ENCODE measurements at regions not wholly inside any gene's neighbourhood (a gene's known extent, or its start where the extent isn't known, plus 50 kb on each side); places are given as distances from the start of the nearest gene placed in this dataset.

DNA sequence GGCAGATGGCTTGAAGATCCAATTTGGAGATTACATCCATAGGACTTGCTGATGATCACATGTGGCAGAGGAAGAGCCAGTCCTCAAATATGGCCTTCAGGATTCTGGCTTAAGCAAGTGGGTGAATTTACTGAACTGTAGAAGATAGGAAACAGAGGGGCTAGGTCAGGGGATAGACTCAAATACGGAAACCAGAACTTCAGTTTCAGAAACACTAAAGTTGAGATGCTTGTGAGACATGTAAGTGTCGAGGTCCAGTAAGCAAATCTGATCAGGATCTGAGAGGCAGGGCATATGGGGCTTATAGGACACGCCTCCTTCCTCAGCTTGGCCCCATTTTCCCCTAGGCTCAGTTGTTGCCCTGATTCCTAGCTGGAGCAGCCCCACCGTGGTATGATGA, 107.7 kb downstream of the LBH start:
- no peak for DNase-seq (ENCODE audit: low read depth in 3 of 3)

DNA sequence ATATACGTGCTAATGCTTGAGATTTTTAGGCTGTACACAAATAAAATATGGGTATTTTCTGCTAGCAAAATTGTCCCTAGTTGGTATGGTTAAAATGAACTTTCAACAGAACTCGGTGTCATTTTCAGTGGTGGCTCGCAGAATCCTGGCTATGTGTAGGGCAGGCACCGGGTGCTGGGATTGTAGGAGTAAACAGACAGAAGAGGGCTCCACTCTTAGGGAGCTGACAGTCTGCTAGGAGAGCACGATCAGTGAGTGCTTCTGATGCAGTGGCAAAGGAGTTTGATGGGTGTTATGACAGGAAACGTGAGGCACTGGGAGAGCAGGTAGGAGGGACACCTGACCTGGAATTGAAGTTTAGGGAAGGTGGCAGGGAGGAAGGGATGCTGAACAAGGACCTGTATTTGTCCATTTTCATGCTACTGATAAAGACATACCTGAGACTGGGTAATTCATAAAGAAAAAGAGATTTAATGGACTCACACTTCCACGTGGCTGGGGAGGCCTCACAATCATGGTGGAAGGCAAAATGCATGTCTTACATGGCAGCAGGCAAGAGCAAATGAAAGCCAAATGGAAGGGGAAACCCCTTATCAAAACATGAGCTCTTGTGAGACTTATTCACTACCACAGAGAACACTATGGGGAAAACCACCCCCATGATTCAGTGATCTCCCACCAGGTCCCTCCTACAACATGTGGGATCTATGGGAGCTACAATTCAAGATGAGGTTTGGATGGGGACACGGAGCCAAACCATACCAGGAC, 105.4 kb upstream of the LCLAT1 start:
- DNase-seq (ENCODE audit: low read depth in 3 of 3): no peak

DNA sequence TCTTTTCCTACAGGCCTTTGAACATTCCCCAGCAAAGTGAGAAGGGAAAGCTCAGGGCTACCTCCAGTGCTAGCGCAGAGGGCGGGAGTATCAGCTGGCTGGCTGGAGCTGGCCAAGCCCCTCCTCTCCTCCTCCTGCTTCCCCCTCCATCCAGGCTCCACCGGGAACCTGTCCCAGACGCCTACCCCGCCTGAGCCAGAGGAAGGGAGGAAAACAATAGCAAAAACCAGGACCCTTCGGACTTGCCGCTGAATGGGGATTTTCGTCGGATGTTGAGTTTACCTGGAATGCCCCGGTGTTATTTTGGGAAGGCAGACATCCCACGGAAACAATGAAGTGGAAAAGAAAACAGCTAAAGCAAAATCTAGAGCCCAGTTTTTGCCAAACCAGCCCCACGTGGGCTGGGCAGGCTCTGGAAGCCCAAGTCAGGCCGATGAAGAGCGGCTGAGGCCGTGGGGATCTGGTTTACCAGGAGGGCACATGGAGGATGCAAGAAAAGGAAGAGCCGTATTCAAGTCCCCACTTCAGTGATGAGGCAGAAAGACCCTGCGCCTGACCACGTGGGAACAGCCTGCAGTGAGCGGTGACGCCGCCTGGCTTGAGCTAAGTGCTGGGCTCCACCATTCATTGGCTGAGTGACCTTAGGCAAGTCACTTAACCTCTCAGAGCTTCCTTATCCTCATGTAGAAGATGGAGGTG, 100.4 kb upstream of the LCLAT1 start:
- no peak for DNase-seq (ENCODE audit: low read depth in 3 of 3)

- DNase-seq (ENCODE audit: low read depth in 3 of 3): no peak
These were observed 98.2 kb upstream of the LCLAT1 start for GRCh38 chr2:30348825-30349224.

DNA sequence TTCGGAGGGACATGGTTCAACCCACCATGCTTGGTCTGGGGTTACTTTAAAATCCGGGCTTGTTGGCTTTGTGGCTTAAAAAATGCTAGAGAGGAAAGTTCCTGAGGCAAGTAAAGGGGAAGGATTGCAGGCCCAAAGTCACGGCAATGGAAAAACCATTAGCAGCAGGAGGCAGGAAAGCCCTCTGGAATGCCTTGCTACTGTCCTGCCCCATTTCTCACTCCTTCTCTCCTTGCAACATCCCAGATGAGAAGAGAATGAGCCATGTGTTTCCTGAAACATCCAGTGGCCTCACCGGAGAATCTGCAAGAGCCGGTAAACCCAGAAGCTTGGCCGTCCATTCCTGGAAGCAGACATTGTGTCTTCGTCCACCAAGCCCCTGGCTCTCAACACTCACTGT, 97.4 kb upstream of the LCLAT1 start:
- no peak for DNase-seq (ENCODE audit: low read depth in 3 of 3)

- DNase-seq (ENCODE audit: low read depth in 3 of 3): no peak
These were observed 95.9 kb upstream of the LCLAT1 start for GRCh38 chr2:30351116-30351515.

DNA sequence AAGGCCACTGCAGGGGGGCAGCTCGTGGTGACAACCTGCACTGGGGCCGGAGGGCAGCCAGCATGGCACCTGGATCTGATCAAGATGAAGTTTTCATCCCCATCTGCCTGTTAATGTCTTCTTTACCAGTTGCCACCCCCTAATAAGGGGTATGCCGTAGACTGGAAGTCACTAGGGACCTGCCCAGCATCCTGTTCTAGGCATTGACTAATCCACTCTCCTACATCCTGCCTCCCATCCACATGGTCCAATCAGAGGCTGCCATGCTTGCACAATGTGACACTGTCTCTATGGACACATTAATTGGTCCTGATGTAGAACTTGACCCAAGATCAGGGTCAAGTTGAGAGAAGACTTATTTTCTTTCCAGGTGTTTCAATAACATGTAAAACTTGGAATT, 95.1 kb upstream of the LCLAT1 start:
- DNase-seq (ENCODE audit: low read depth in 3 of 3): no peak

DNA sequence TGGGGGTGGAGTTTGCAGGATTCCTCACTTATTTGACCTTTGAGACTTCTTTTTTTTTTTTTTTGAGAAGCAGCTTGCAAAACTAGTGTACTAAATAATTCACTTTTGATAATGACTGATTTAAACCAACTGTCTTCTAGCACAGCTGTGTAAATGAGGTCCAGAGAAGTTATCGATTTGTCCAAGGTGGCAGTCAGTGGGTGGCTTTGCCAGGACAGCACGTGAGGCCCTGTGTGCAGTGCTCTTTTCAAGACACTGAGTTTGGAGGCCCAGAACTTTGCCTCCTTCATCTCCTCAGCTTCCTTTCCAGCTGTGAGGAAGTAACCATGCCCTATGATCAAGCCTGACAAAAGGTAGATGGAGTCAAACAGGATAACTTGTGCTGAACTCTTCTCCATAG, 92.9 kb upstream of the LCLAT1 start:
- DNase-seq (ENCODE audit: low read depth in 3 of 3): no peak

GRCh38 chr2:30354621-30355020, 92.4 kb upstream of the LCLAT1 start:
- no peak for DNase-seq (ENCODE audit: low read depth in 3 of 3)

GRCh38 chr2:30355306-30355705, 91.7 kb upstream of the LCLAT1 start:
- DNase-seq (ENCODE audit: low read depth in 3 of 3): no peak

DNA sequence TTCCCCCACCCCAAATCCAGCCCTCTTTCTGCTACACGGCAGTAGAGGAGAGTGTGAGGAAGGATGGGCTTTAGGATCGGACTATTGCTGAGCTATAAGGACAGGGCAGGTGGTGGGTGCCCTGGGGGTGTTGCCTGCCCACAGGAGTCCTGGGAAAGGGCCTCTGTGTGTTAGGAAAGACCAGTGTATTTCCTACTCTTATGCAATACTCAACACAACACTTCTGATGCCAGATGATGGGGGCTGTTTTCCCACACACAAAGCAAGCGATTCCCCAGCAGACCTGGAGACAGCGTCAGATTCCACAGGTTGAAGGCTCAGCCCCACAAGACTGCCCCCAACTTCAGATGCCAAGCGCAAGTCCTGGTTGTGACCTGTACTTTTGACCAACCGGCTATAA, 91.0 kb upstream of the LCLAT1 start:
- no peak for DNase-seq (ENCODE audit: low read depth in 3 of 3)

GRCh38 chr2:30356776-30357175, 90.3 kb upstream of the LCLAT1 start:
- no peak for DNase-seq (ENCODE audit: low read depth in 3 of 3)

DNA sequence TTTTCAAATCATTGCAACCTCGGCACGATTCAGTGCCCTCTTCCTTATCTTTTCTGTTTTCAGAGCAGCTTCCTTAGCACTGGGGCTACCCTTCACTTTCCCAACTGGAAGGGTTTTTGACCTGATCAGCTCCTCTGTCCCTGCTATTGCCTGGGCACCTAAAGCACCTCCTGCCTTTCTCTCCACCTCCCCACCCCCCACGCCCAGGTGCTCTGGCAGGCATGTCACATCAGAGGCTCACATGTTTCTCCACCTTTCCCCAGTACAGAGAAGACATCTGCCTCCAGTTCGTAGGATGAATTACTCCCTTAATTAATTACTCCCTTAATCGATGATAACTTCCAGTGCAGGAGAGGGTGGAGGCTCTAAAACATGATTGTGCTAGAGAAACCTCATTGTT, 88.7 kb upstream of the LCLAT1 start:
- no peak for DNase-seq (ENCODE audit: low read depth in 3 of 3)

GRCh38 chr2:30358842-30359241, 88.2 kb upstream of the LCLAT1 start:
- DNase-seq (ENCODE audit: low read depth in 3 of 3): no peak

DNA sequence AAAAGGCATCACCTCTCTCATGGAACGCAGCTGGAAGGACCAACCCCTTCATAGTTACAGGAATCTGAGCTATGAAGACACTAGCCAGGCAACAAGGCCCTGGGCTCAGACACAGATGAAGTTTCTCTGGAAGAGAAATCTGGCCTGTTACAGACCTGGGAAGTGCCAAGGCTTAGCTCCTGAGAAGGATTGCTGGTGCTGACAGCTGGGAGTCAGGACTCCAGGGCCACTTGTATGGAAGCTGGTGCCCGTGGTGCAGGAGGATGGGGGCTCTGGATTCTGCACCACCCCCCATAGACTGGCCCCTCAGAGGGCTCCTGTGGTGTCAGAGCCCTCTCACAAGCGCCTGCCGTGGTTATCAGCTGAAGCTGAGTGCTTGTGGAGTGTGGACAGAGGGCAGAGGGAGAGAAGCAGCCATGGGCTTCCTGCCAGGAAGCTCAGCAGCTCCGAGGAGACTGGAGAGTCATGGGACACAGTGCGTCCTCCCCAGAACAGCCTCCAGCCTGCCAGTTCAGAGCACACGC, 87.3 kb upstream of the LCLAT1 start:
- DNase-seq (ENCODE audit: low read depth in 3 of 3): no peak

GRCh38 chr2:30361751-30362394, 85.2 kb upstream of the LCLAT1 start:
- no peak for DNase-seq (ENCODE audit: low read depth in 3 of 3)

DNA sequence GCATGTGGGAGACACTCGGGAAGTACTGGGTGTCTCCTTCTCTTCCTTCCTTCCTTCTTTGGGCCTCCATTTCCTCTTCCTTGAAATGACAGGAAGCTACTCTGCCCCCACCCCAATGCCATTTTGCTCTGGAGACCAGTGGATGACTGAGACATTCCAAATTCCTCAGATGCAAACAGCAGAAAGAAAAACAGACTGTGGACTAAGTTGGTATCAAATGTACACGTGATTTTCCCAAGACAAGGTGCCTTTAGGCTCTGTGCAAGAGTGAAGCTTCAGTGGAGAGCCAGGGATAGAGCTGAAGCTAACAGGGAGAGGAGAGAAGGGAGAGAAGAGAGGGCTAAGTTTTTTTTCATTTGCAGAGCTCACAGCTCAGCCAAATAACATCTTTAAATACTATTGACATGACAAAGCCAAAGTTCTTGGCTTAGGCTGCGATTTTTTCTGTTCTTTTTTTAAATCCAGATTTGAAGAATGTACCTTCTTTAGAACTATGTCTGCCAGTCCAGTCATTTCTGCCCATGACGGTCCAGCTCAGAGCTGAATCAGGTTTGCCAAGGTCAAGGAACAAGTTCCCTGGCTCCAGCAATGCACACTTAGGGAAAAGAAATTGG, 84.5 kb upstream of the LCLAT1 start:
- no peak for DNase-seq (ENCODE audit: low read depth in 3 of 3)

- no peak for DNase-seq (ENCODE audit: low read depth in 3 of 3)
These were observed 83.6 kb upstream of the LCLAT1 start for GRCh38 chr2:30363406-30363805.

GRCh38 chr2:30365201-30365600, 81.8 kb upstream of the LCLAT1 start:
- no peak for DNase-seq (ENCODE audit: low read depth in 3 of 3)

- peak in 1 of 3 experiments; percentile 8 for DNase-seq (ENCODE audit: low read depth in 3 of 3)
These were observed 80.8 kb upstream of the LCLAT1 start for GRCh38 chr2:30366199-30366691.

DNA sequence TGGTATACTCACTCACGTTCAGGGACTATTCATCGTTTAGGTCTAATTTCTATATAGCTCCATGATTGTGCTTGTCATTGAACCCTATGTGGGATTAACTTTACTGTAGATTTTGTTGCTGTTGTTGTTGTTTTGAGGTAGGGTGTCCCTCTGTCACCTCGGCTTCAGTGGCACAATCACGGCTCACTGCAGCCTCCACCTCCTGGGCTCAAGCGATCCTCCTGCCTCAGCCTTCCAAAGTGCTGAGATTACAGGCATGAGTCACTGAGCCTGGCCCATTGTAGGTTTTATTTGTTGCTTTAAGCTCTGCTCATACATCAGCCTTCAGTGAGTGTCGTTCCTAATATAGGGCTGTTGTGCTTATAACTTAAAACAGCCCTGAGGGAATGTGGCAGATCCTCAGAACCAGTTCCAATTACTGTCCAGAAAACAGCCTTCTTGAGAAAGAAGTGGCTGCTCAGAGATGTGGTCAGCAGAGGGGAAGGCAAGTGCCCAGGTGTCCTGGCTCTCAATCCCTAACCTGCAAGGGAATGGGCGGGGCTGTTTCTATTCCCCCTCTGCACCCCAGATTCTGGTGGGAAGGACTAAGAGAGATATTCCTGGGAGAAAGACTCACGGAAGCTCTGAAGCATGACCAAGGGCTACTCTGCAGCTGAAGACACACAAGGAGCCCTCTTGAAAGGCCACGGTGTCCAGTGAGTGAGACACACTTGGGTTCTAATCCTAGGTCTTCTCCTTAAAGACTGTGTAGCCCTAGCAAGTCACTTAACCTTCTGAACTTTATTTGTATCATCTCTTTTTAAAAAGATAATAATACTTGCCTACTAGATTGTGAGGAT, 79.6 kb upstream of the LCLAT1 start:
- DNase-seq (ENCODE audit: low read depth in 3 of 3): no peak

All from stimulated activated CD4-positive, alpha-beta T cell treated with anti-CD3 and anti-CD28 coated beads, TNF-alpha, amount 100 ng/mL, for 4 hours (primary cell).